Neural cell (in vitro differentiated cells): ENCODE measurements at regions not wholly inside any gene's neighbourhood (a gene's known extent, or its start where the extent isn't known, plus 50 kb on each side); places are given as distances from the start of the nearest gene placed in this dataset.

ENCODE experiments used
- H2AFZ ChIP-seq: fragments of 200-600, 300-800 bp; sonication (generic), shearing (Covaris generic); 2 replicates; pipeline ENCODE4 v1.6.0; 2014; ENCODE audit warnings: low read depth, mild to moderate bottlenecking, antibody characterized with exemption, low read length, moderate library complexity
- H3F3A ChIP-seq: fragments of 200-600 bp; shearing (Covaris generic); 2 replicates; pipeline ENCODE4 v1.6.1; 2016; ENCODE audit warnings: mild to moderate bottlenecking, moderate library complexity, mixed read lengths, antibody characterized with exemption, low read length; ENCODE audit not compliant: insufficient read depth, poor library complexity, severe bottlenecking
- H3K27ac ChIP-seq: fragments of 200-600, 300-800 bp; sonication (generic), shearing (Covaris generic); 2 replicates; pipeline ENCODE4 v1.5.1; 2014; ENCODE audit warnings: mild to moderate bottlenecking, low read length, moderate library complexity
- H3K27me3 ChIP-seq: fragments of 300-800, 200-600 bp; sonication (generic), shearing (Covaris generic); 2 replicates; pipeline ENCODE4 v1.6.0; 2014; ENCODE audit warnings: mild to moderate bottlenecking, low read depth, low read length, moderate library complexity; ENCODE audit not compliant: insufficient read depth
- H3K36me3 ChIP-seq: fragments of 300-800, 200-600 bp; sonication (generic), shearing (Covaris generic); 2 replicates; pipeline ENCODE4 v1.5.1; 2014; ENCODE audit warnings: mild to moderate bottlenecking, antibody characterized with exemption, low read length, moderate library complexity; ENCODE audit not compliant: insufficient read depth
- H3K4me2 ChIP-seq: fragments of 300-800, 200-600 bp; sonication (generic), shearing (Covaris generic); 2 replicates; pipeline ENCODE4 v1.6.0; 2014; ENCODE audit warnings: mild to moderate bottlenecking, low read length
- H3K4me3 ChIP-seq: fragments of 300-800, 200-600 bp; sonication (generic), shearing (Covaris generic); 2 replicates; pipeline ENCODE4 v1.5.1; 2014; ENCODE audit warnings: mild to moderate bottlenecking, low read length, moderate library complexity
- H3K79me2 ChIP-seq: fragments of 200-600 bp; shearing (Covaris generic); replicated peaks from 2 replicates; pipeline ENCODE4 v1.6.0; 2014; ENCODE audit warnings: mild to moderate bottlenecking, low read length, moderate library complexity; ENCODE audit not compliant: insufficient read depth
- H3K9ac ChIP-seq: fragments of 300-800, 200-600 bp; sonication (generic), shearing (Covaris generic); 2 replicates; pipeline ENCODE4 v1.6.1; 2016; ENCODE audit warnings: mild to moderate bottlenecking, low read length, mixed read lengths
- H3K9me2 ChIP-seq: fragments of 200-600 bp; shearing (Covaris generic); 2 replicates; pipeline ENCODE4 v1.6.1; 2016; ENCODE audit warnings: mild to moderate bottlenecking, low read length, mixed read lengths; ENCODE audit not compliant: insufficient read depth
- H3K9me3 ChIP-seq: fragments of 200-600, 300-800 bp; sonication (generic), shearing (Covaris generic); 2 replicates; pipeline ENCODE4 v1.6.1; 2016; ENCODE audit warnings: mild to moderate bottlenecking, mixed run types, low read length, moderate library complexity, mixed read lengths
- H4K20me1 ChIP-seq: fragments of 200-600 bp; shearing (Covaris generic); 2 replicates; pipeline ENCODE4 v1.6.1; 2016; ENCODE audit warnings: mild to moderate bottlenecking, mixed run types; ENCODE audit not compliant: insufficient read depth
- EP300 ChIP-seq: fragments of 450-650 bp; conservative IDR thresholded peaks from 2 replicates; pipeline ENCODE4 v1.6.1; 2014; ENCODE audit warnings: antibody characterized with exemption, mild to moderate bottlenecking, moderate library complexity; ENCODE audit not compliant: poor library complexity, severe bottlenecking
- EZH2 ChIP-seq: fragments of 200-600, 300-800 bp; shearing (Covaris generic), sonication (generic); IDR thresholded peaks from 2 replicates; pipeline ENCODE4 v1.6.1; 2014; ENCODE audit warnings: antibody characterized with exemption, low read length, borderline replicate concordance, mild to moderate bottlenecking; ENCODE audit not compliant: insufficient read depth, poor library complexity, severe bottlenecking
- MXI1 ChIP-seq: fragments of 450-650 bp; conservative IDR thresholded peaks from 2 replicates; pipeline ENCODE4 v1.6.1; 2014; ENCODE audit warnings: antibody characterized with exemption, mild to moderate bottlenecking; ENCODE audit not compliant: poor library complexity, severe bottlenecking
- POLR2AphosphoS5 ChIP-seq: IDR thresholded peaks from 2 replicates; pipeline ENCODE4 v1.6.1; 2012
- RAD21 ChIP-seq: fragments of 450-650 bp; conservative IDR thresholded peaks from 2 replicates; pipeline ENCODE4 v1.6.1; 2014; ENCODE audit warnings: antibody characterized with exemption, mild to moderate bottlenecking, moderate library complexity
- SMC3 ChIP-seq: fragments of 450-650 bp; conservative IDR thresholded peaks from 2 replicates; pipeline ENCODE4 v1.6.1; 2014; ENCODE audit warnings: antibody characterized with exemption, mild to moderate bottlenecking, moderate library complexity; ENCODE audit not compliant: poor library complexity
- TF ChIP-seq, protein P1 (sequence below): IDR thresholded peaks from 2 replicates; pipeline ENCODE4 v1.6.1; 2012; ENCODE audit warnings: borderline replicate concordance
- TF ChIP-seq, protein P2 (sequence below): fragments of 450-650 bp; IDR thresholded peaks from 2 replicates; pipeline ENCODE4 v1.5.1; 2014; ENCODE audit warnings: antibody characterized with exemption, mild to moderate bottlenecking, moderate library complexity; ENCODE audit not compliant: poor library complexity, severe bottlenecking

DNA sequence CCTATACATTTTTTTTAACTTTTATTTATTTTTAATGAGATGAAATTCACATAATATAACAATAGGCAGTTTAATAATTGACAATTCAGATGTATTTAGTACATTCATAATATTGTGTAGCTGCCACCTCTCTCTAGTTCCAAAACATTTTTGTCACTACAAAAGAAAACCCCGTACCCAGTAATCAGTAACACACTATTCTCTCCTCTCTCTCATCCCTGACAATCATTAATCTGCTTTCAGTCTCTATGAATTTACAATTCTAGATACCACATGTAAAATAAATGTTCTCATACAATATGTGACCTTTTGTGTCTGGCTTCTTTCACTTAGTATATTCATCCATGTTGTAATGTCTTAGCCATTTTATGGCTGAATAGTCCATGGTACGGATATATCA is 244.8 kb upstream of the DMRT1 start:
- Histone ChIP-seq H3K27me3 (no peaks in the 10 kb centered on the region), H3K27ac (no peak overlapping the region), H3K4me2 (no peak overlapping the region), H3K36me3 (no peaks in the 10 kb centered on the region), H3F3A (no peaks in the 10 kb centered on the region), H3K9me3 (no peaks in the 10 kb centered on the region), H3K9me2 (no peaks in the 10 kb centered on the region), H3K4me3 (no peak overlapping the region), H4K20me1 (no peaks in the 10 kb centered on the region), H2AFZ (no peak overlapping the region), H3K79me2 (no peaks in the 10 kb centered on the region), H3K9ac (no peak overlapping the region)
- TF ChIP-seq EP300 (no peak), MXI1 (no peak)
- TF ChIP-seq, protein P1, sequence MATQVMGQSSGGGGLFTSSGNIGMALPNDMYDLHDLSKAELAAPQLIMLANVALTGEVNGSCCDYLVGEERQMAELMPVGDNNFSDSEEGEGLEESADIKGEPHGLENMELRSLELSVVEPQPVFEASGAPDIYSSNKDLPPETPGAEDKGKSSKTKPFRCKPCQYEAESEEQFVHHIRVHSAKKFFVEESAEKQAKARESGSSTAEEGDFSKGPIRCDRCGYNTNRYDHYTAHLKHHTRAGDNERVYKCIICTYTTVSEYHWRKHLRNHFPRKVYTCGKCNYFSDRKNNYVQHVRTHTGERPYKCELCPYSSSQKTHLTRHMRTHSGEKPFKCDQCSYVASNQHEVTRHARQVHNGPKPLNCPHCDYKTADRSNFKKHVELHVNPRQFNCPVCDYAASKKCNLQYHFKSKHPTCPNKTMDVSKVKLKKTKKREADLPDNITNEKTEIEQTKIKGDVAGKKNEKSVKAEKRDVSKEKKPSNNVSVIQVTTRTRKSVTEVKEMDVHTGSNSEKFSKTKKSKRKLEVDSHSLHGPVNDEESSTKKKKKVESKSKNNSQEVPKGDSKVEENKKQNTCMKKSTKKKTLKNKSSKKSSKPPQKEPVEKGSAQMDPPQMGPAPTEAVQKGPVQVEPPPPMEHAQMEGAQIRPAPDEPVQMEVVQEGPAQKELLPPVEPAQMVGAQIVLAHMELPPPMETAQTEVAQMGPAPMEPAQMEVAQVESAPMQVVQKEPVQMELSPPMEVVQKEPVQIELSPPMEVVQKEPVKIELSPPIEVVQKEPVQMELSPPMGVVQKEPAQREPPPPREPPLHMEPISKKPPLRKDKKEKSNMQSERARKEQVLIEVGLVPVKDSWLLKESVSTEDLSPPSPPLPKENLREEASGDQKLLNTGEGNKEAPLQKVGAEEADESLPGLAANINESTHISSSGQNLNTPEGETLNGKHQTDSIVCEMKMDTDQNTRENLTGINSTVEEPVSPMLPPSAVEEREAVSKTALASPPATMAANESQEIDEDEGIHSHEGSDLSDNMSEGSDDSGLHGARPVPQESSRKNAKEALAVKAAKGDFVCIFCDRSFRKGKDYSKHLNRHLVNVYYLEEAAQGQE = no peak
- TF ChIP-seq, protein P2, sequence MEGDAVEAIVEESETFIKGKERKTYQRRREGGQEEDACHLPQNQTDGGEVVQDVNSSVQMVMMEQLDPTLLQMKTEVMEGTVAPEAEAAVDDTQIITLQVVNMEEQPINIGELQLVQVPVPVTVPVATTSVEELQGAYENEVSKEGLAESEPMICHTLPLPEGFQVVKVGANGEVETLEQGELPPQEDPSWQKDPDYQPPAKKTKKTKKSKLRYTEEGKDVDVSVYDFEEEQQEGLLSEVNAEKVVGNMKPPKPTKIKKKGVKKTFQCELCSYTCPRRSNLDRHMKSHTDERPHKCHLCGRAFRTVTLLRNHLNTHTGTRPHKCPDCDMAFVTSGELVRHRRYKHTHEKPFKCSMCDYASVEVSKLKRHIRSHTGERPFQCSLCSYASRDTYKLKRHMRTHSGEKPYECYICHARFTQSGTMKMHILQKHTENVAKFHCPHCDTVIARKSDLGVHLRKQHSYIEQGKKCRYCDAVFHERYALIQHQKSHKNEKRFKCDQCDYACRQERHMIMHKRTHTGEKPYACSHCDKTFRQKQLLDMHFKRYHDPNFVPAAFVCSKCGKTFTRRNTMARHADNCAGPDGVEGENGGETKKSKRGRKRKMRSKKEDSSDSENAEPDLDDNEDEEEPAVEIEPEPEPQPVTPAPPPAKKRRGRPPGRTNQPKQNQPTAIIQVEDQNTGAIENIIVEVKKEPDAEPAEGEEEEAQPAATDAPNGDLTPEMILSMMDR = no peak

DNA sequence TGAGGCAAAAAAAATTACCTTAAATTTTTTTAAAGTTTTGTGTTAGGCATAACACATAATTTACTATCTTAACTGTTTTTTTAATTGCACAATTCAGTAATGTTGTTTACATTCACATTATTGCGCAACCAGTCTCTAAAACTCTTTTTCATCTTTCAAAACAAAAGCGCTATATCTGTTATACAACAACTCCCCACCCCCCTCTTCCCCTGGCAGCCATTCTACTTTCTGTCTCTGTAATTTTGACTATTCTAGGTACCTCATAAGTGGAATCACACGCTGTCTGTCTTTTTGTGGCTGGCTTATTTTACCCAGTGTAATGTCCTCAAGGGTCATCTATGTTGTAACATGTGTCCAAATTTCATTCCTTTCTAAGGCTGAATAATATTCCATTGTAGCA is 241.5 kb upstream of the DMRT1 start:
- H4K20me1 ChIP-seq = no peaks in the 10 kb centered on the region

More for the DNA sequence above, 241.5 kb upstream of the DMRT1 start:
- no peak overlapping the region for H2AFZ ChIP-seq
- no peaks in the 10 kb centered on the region for H3K27me3 ChIP-seq
- no peaks in the 10 kb centered on the region for H3K9me3 ChIP-seq
- no peak overlapping the region for H3K27ac ChIP-seq
- no peaks in the 10 kb centered on the region for H3K79me2 ChIP-seq
- no peaks in the 10 kb centered on the region for H3K36me3 ChIP-seq
- H3K4me2 ChIP-seq = no peak overlapping the region
- TF ChIP-seq EZH2 (no peak), SMC3 (no peak), POLR2AphosphoS5 (no peak), RAD21 (no peak)
- TF ChIP-seq, protein P2 = no peak
- TF ChIP-seq, protein P1 = no peak
- H3F3A ChIP-seq = no peaks in the 10 kb centered on the region
- no peak overlapping the region for H3K9ac ChIP-seq
- no peak overlapping the region for H3K4me3 ChIP-seq
- H3K9me2 ChIP-seq = no peaks in the 10 kb centered on the region
